GM12891 (cell line): ENCODE measurements at regions not wholly inside any gene's neighbourhood (a gene's known extent, or its start where the extent isn't known, plus 50 kb on each side); places are given as distances from the start of the nearest gene placed in this dataset.

Experiments
- POLR2A ChIP-seq: IDR thresholded peaks from 2 replicates; pipeline ENCODE4 v1.6.1; 2011; ENCODE audit warnings: low read depth, low read length, control low read depth
- POU2F2 ChIP-seq: IDR thresholded peaks from 2 replicates; pipeline ENCODE4 v1.6.1; 2011; ENCODE audit warnings: low read depth, mild to moderate bottlenecking, control low read depth, low read length, moderate library complexity

- TF ChIP-seq POLR2A: no peak
- no peak for TF ChIP-seq POU2F2
Measured at GRCh38 chr2:155456222-155456621, 757.7 kb downstream of the KCNJ3 start.
